Ascending aorta (tissue), 2 donors: ENCODE measurements at regions not wholly inside any gene's neighbourhood (a gene's known extent, or its start where the extent isn't known, plus 50 kb on each side); places are given as distances from the start of the nearest gene placed in this dataset.

Source experiments
- DNase-seq, 2 donors: peaks; one replicate each; pipeline ENCODE4 v3.0.0-alpha.2; 2019; ENCODE audit warnings: low spot score in 2 of 2
- H3K27ac ChIP-seq, 2 donors: fragments of 200-600 bp; sonication (generic); one replicate each; pipeline ENCODE4 v1.5.1; 2016 to 2017; ENCODE audit warnings: mild to moderate bottlenecking in 1 of 2
- H3K27me3 ChIP-seq: fragments of 200-600 bp; sonication (generic); one replicate; pipeline ENCODE4 v1.5.1; 2017
- H3K36me3 ChIP-seq, 2 donors: fragments of 200-600 bp; sonication (generic); one replicate each; pipeline ENCODE4 v1.5.1; 2016
- H3K4me1 ChIP-seq, 2 donors: fragments of 200-600 bp; sonication (generic); one replicate each; pipeline ENCODE4 v1.5.1; 2016 to 2017; ENCODE audit warnings: mild to moderate bottlenecking in 1 of 2
- H3K4me3 ChIP-seq, 2 donors: fragments of 200-600 bp; sonication (generic); one replicate each; pipeline ENCODE4 v1.5.1; 2016 to 2017; ENCODE audit warnings: mild to moderate bottlenecking in 1 of 2
- H3K9me3 ChIP-seq, 2 donors: fragments of 200-600 bp; sonication (generic); one replicate each; pipeline ENCODE4 v1.5.1; 2016
- intact Hi-C: fragments of 100-400 bp; cut with DNase I; formaldehyde crosslinking; loops from one replicate; pipeline ENCODE4 v1.15.1; 2023
- TF ChIP-seq, protein P1 (sequence below), 3 experiments: fragments of 200-600 bp in 2 of 3; fragments of 450-650 bp in 1 of 3; sonication (generic) in 2 of 3; IDR thresholded peaks; one replicate each; pipeline ENCODE4 v1.5.1; 2016 to 2019; ENCODE audit warnings: antibody characterized with exemption in 3 of 3, mild to moderate bottlenecking in 1 of 3, moderate library complexity in 1 of 3

DNA sequence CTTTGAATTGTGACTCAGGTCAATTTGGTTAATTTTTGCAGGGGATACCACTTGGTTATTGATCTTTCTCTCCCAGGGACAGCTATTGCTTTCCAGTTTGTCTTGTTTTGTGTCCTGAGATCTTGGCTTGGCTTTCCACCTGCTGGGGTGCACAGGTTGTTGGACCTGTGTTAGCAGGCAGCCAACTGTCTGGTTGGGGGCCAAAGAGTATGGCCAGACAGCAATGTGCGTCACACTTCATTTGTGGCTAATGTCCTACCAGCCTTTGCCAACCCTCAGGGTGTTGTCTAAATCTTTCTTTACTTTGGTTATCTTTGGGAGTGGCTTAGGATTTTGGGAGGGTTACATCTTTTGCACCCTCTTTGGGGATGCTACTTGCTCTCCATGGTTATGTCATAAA lies 494.9 kb upstream of the ATP2B1 start:
- Histone ChIP-seq H3K36me3 (no peaks in the 10 kb centered on the region), H3K4me3 (no peak overlapping the region), H3K9me3 (no peaks in the 10 kb centered on the region), H3K27me3 (no peaks in the 10 kb centered on the region), H3K4me1 (no peaks in the 10 kb centered on the region), H3K27ac (no peak overlapping the region)
- TF ChIP-seq, protein P1, sequence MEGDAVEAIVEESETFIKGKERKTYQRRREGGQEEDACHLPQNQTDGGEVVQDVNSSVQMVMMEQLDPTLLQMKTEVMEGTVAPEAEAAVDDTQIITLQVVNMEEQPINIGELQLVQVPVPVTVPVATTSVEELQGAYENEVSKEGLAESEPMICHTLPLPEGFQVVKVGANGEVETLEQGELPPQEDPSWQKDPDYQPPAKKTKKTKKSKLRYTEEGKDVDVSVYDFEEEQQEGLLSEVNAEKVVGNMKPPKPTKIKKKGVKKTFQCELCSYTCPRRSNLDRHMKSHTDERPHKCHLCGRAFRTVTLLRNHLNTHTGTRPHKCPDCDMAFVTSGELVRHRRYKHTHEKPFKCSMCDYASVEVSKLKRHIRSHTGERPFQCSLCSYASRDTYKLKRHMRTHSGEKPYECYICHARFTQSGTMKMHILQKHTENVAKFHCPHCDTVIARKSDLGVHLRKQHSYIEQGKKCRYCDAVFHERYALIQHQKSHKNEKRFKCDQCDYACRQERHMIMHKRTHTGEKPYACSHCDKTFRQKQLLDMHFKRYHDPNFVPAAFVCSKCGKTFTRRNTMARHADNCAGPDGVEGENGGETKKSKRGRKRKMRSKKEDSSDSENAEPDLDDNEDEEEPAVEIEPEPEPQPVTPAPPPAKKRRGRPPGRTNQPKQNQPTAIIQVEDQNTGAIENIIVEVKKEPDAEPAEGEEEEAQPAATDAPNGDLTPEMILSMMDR (IDR thresholded peaks at IDR 0.05): no peak
- intact Hi-C loops: no loop called here
- no peak for DNase-seq

DNA sequence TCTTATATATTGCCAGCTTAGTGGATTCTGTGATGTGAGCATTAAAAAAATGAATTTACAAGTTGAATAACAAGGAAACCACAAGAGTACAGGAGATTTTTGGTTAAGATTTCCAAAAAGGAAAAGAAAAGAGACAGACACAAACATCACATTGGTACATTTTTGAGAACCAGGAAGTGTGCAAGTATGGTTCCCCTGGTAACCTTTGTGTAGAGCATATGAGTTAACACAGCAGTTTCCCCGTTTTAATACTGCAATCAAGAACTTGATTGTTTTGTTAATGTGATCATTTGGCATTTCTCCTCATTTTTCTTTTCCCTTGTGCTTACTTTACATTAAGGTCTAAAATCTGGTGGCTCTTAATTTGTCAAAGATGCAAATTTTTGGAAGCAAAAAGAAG lies 490.4 kb upstream of the ATP2B1 start:
- intact Hi-C loops: no loop called here
- TF ChIP-seq, protein P1 (IDR thresholded peaks at IDR 0.05): no peak
- H3K4me1 ChIP-seq: no peaks in the 10 kb centered on the region
- H3K27ac ChIP-seq: no peak overlapping the region
- H3K27me3 ChIP-seq: no peaks in the 10 kb centered on the region
- H3K36me3 ChIP-seq: no peaks in the 10 kb centered on the region
- no peak for DNase-seq
- H3K9me3 ChIP-seq: no peaks in the 10 kb centered on the region
- H3K4me3 ChIP-seq: no peak overlapping the region

DNA sequence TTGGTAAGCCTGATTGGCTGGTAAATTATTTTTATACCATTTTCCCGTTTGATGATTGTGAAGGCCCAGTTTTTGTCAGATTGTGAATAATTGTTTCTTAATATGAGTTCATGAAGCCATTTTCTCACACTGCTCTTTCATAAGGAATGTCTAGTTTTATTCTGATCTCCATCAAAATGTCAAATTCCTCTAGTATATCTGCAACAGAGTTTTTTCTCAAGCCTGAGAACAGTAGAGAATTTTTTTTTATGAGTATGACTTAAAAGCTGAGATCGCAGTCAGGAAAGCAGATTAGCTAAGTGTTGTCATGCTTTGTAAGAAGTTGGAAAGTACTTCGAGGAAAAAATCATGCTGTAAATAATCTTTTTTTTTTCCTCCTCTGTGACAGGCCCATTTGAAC lies 484.9 kb upstream of the ATP2B1 start:
- intact Hi-C loops: no loop called here
- Histone ChIP-seq H3K4me3 (no peak overlapping the region), H3K4me1 (no peaks in the 10 kb centered on the region), H3K27ac (no peak overlapping the region), H3K9me3 (no peaks in the 10 kb centered on the region), H3K36me3 (no peaks in the 10 kb centered on the region), H3K27me3 (no peaks in the 10 kb centered on the region)
- TF ChIP-seq, protein P1 (IDR thresholded peaks at IDR 0.05): no peak
- no peak for DNase-seq

DNA sequence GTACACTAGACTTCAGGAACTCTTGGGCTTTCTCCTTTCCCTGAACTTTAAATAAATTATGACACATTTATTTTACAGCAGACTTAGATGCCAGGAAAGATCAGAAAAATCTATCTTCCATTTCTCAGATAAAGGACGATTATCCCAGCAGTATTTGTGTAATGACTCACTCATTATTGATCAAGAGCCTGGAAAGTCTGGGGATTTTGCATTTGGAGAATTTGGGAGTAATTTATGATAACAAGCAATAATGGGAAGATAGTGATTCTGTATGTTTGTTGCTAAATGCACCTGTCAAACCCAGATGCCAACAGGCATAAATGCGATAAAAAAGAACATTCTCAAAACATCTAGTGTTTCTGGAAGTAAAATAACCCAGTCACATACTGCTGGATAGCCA lies 480.2 kb upstream of the ATP2B1 start:
- intact Hi-C loops: no loop called here
- Histone ChIP-seq H3K4me3 (no peak overlapping the region), H3K27ac (no peak overlapping the region), H3K27me3 (no peaks in the 10 kb centered on the region), H3K36me3 (no peaks in the 10 kb centered on the region), H3K4me1 (no peaks in the 10 kb centered on the region), H3K9me3 (peaks cover 0 to 2% of the 10 kb centered on the region in 2 donors)
- TF ChIP-seq, protein P1 (IDR thresholded peaks at IDR 0.05): no peak
- DNase-seq: no peak

DNA sequence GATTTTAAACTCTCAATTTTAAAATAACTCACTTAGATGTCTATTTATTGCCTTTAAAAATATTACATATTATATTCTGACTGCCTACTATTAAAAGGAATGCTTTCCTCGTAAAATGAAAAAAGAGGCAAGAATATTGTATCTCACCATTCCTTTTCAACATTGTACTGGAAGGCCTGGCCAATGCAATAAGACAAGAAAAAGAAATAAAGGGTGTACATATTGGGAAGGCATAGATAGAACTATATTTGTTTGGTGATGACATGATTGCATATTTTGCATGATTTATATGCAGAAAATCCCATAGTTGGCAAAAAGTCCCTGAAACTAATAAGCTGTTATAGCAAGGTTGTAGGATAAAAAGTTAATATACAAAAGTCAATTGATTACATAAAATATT lies 474.6 kb upstream of the ATP2B1 start:
- Histone ChIP-seq H3K9me3 (peaks cover 0 to 11% of the 10 kb centered on the region in 2 donors), H3K4me1 (no peaks in the 10 kb centered on the region), H3K27ac (no peak overlapping the region), H3K27me3 (no peaks in the 10 kb centered on the region), H3K36me3 (no peaks in the 10 kb centered on the region), H3K4me3 (no peak overlapping the region)
- intact Hi-C loops: no loop called here
- no peak for DNase-seq
- TF ChIP-seq, protein P1 (IDR thresholded peaks at IDR 0.05): no peak

DNA sequence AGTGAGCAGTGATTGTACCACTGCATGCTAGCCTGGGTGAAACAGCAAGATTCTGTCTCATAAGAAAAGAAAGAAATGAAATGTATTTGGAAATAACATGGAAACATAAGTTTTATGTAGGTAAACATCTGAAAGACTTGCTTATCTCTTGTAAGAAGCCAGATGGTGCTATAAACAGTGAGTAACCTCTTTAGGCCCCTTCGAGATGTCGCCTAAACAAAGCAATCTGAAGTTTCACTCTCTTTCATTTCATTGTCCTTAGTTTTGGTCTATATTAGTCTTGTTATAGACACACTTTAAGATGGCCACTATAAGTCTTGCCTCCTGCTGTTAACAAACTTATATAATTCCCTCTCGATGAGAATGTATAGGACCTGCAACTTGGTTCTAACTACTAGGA lies 472.6 kb upstream of the ATP2B1 start:
- H3K27ac ChIP-seq: no peak overlapping the region
- intact Hi-C loops: no loop called here
- H3K36me3 ChIP-seq: no peaks in the 10 kb centered on the region
- TF ChIP-seq, protein P1 (IDR thresholded peaks at IDR 0.05): no peak
- H3K4me1 ChIP-seq: no peaks in the 10 kb centered on the region
- H3K9me3 ChIP-seq: peaks cover 0 to 11% of the 10 kb centered on the region in 2 donors
- no peak overlapping the region for H3K4me3 ChIP-seq
- no peak for DNase-seq
- no peaks in the 10 kb centered on the region for H3K27me3 ChIP-seq
